ENCODE measurements at regions not wholly inside any gene's neighbourhood (a gene's known extent, or its start where the extent isn't known, plus 50 kb on each side); places are given as distances from the start of the nearest gene placed in this dataset.

DNA sequence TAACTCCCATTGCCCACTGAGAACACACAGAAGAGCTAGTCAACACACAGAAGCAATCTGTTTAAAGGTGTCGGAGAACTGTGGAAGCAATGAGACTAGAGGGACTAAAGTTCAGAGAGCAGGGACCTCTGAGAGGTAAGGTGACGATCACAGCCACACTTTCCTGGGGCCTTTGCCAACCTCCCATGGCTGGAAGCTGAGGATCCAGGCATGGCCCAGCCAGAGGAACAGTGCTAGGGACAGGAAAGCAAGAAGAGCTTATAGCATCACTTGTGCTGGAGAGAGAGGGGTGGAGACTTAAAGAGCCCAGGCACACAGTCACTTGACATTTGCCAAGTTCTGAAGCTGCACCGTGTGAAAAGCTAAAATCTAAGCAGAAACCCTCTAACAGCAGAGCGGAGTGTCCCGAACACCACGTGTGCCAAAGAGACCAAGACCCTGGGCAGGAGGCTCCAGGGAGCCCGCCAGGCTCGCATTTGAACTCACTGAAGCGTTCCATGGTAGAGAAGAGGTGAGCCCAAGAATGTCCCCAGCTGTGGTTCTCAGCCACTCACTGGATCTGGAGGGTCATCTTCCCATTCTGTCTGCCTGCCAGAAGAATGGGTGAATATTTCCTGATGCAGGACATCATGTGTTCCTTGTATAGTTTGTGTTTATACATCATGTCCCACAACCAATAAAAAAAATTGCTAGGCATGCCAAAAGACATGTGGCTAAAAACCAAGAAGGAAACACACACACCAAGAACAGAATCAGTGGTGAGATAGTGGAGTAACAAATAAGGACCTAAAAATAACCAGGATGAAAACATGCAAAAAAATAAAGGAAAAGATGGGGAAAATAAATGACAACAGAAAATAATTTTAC is 174.0 kb upstream of the C14orf180 start:
- Histone ChIP-seq H3K27ac (ENCODE audit: low read length in 2 of 2) (no peak overlapping the region), H3K4me3 (ENCODE audit: control extremely low read depth in 1 of 5, extremely low read depth in 1 of 5, insufficient read depth in 1 of 5, low read depth in 2 of 5, low read length in 4 of 5) (no peak overlapping the region), H3K9ac (ENCODE audit: low read length) (no peak overlapping the region), H3K27me3 (replicated peaks in 1 of 4; ENCODE audit: control extremely low read depth in 1 of 4, control insufficient read depth in 3 of 4, insufficient read depth in 4 of 4, low read length in 3 of 4) (peaks cover 0 to 5% (median 0%) of the 10 kb centered on the region in 4 experiments), H3K4me1 (ENCODE audit: control insufficient read depth in 2 of 2, insufficient read depth in 2 of 2, low read length in 2 of 2) (no peaks in the 10 kb centered on the region), H3K9me3 (ENCODE audit: control extremely low read depth in 1 of 3, control insufficient read depth in 2 of 3, insufficient read depth in 1 of 3, low read length in 2 of 3) (peaks cover 0 to 9% (median 6%) of the 10 kb centered on the region in 3 donors), H4K20me1 (ENCODE audit: control insufficient read depth, insufficient read depth, low read length, poor library complexity, severe bottlenecking) (no peaks in the 10 kb centered on the region), H2AFZ (ENCODE audit: insufficient read depth, low read depth, low read length, poor library complexity, severe bottlenecking) (no peak overlapping the region), H3K79me2 (ENCODE audit: control insufficient read depth, insufficient read depth, low read length) (no peaks in the 10 kb centered on the region), H3K4me2 (replicated peaks; ENCODE audit: low read depth, low read length, poor library complexity, severe bottlenecking) (no peak overlapping the region), H3K36me3 (replicated peaks in 1 of 2; ENCODE audit: control extremely low read depth in 1 of 2, control insufficient read depth in 1 of 2, extremely low read depth in 1 of 2, insufficient read depth in 2 of 2, low read length in 1 of 2) (no peaks in the 10 kb centered on the region)
- DNase-seq (no peak), ATAC-seq (ENCODE audit: low read depth) (no peak)
- H3K4me1 Mint-ChIP-seq, result peaks cover 3% of the 10 kb centered on the region
- H3K4me3 Mint-ChIP-seq, result no peak overlapping the region
- H3K27ac Mint-ChIP-seq, result no peak overlapping the region
- POLR2A ChIA-PET, result no interaction called here
- TF ChIP-seq EZH2 (IDR thresholded peaks at IDR 0.05; ENCODE audit: borderline replicate concordance, insufficient read depth, low read depth, low read length, poor library complexity, severe bottlenecking), result no peak
- TF ChIP-seq, protein P1, sequence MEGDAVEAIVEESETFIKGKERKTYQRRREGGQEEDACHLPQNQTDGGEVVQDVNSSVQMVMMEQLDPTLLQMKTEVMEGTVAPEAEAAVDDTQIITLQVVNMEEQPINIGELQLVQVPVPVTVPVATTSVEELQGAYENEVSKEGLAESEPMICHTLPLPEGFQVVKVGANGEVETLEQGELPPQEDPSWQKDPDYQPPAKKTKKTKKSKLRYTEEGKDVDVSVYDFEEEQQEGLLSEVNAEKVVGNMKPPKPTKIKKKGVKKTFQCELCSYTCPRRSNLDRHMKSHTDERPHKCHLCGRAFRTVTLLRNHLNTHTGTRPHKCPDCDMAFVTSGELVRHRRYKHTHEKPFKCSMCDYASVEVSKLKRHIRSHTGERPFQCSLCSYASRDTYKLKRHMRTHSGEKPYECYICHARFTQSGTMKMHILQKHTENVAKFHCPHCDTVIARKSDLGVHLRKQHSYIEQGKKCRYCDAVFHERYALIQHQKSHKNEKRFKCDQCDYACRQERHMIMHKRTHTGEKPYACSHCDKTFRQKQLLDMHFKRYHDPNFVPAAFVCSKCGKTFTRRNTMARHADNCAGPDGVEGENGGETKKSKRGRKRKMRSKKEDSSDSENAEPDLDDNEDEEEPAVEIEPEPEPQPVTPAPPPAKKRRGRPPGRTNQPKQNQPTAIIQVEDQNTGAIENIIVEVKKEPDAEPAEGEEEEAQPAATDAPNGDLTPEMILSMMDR (IDR thresholded peaks at IDR 0.05), result no peak
- H3K27me3 Mint-ChIP-seq, result peaks cover 37% of the 10 kb centered on the region
- CTCF ChIA-PET, result no interaction called here
- intact Hi-C loops (cut with micrococcal nuclease), result no loop called here
- WGBS (ENCODE audit: insufficient coverage), result 86% methylated on average over 9 of the region's 9 CpGs
- H3K9me3 Mint-ChIP-seq (ENCODE audit: insufficient read depth), result no peaks in the 10 kb centered on the region

DNA sequence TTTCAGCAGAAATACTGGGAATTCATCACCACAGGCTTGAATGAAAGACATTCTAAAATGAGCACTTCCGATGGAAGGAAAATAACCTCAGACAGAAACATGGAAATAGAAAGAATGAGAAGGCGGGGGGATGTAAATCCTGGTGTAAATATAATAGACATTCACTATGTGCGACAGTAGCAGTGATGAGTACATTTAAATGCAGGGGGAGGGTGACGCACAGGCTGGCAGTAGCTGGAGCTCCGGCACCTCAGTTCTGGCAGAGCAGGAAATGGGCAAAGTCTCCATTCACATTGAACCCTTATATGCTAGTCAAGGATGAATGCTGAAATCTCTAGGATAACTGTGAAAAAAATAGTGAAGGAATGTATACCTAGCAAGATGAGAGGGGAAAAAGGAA is 172.7 kb upstream of the C14orf180 start:
- WGBS (ENCODE audit: insufficient coverage), result 96% methylated on average over 5 of the region's 5 CpGs
- H3K9me3 ChIP-seq (ENCODE audit: control extremely low read depth in 1 of 3, control insufficient read depth in 2 of 3, insufficient read depth in 1 of 3, low read length in 2 of 3), result peaks cover 0 to 9% (median 6%) of the 10 kb centered on the region in 3 donors
- H3K27ac ChIP-seq (ENCODE audit: low read length in 2 of 2), result no peak overlapping the region
- no peaks in the 10 kb centered on the region for H3K79me2 ChIP-seq (ENCODE audit: control insufficient read depth, insufficient read depth, low read length)
- no peak overlapping the region for H2AFZ ChIP-seq (ENCODE audit: insufficient read depth, low read depth, low read length, poor library complexity, severe bottlenecking)
- H4K20me1 ChIP-seq (ENCODE audit: control insufficient read depth, insufficient read depth, low read length, poor library complexity, severe bottlenecking), result no peaks in the 10 kb centered on the region
- H3K4me1 Mint-ChIP-seq, result peaks cover 3% of the 10 kb centered on the region
- intact Hi-C loops (cut with micrococcal nuclease), result no loop called here
- H3K36me3 ChIP-seq (replicated peaks in 1 of 2; ENCODE audit: control extremely low read depth in 1 of 2, control insufficient read depth in 1 of 2, extremely low read depth in 1 of 2, insufficient read depth in 2 of 2, low read length in 1 of 2), result no peaks in the 10 kb centered on the region
- no peak overlapping the region for H3K27ac Mint-ChIP-seq
- ChIA-PET CTCF (no interaction called here), POLR2A (no interaction called here)
- no peaks in the 10 kb centered on the region for H3K4me1 ChIP-seq (ENCODE audit: control insufficient read depth in 2 of 2, insufficient read depth in 2 of 2, low read length in 2 of 2)
- ATAC-seq (ENCODE audit: low read depth) (no peak), DNase-seq (no peak)
- H3K27me3 Mint-ChIP-seq, result peaks cover 37% of the 10 kb centered on the region
- TF ChIP-seq, protein P1 (IDR thresholded peaks at IDR 0.05), result no peak
- no peak for TF ChIP-seq EZH2 (IDR thresholded peaks at IDR 0.05; ENCODE audit: borderline replicate concordance, insufficient read depth, low read depth, low read length, poor library complexity, severe bottlenecking)
- H3K9me3 Mint-ChIP-seq (ENCODE audit: insufficient read depth), result no peaks in the 10 kb centered on the region
- H3K4me3 ChIP-seq (ENCODE audit: control extremely low read depth in 1 of 5, extremely low read depth in 1 of 5, insufficient read depth in 1 of 5, low read depth in 2 of 5, low read length in 4 of 5), result no peak overlapping the region
- H3K4me3 Mint-ChIP-seq, result no peak overlapping the region
- H3K9ac ChIP-seq (ENCODE audit: low read length), result no peak overlapping the region
- H3K27me3 ChIP-seq (replicated peaks in 1 of 4; ENCODE audit: control extremely low read depth in 1 of 4, control insufficient read depth in 3 of 4, insufficient read depth in 4 of 4, low read length in 3 of 4), result peaks cover 0 to 5% (median 0%) of the 10 kb centered on the region in 4 experiments
- no peak overlapping the region for H3K4me2 ChIP-seq (replicated peaks; ENCODE audit: low read depth, low read length, poor library complexity, severe bottlenecking)
